ENCODE measurements at regions not wholly inside any gene's neighbourhood (a gene's known extent, or its start where the extent isn't known, plus 50 kb on each side); places are given as distances from the start of the nearest gene placed in this dataset.

DNA sequence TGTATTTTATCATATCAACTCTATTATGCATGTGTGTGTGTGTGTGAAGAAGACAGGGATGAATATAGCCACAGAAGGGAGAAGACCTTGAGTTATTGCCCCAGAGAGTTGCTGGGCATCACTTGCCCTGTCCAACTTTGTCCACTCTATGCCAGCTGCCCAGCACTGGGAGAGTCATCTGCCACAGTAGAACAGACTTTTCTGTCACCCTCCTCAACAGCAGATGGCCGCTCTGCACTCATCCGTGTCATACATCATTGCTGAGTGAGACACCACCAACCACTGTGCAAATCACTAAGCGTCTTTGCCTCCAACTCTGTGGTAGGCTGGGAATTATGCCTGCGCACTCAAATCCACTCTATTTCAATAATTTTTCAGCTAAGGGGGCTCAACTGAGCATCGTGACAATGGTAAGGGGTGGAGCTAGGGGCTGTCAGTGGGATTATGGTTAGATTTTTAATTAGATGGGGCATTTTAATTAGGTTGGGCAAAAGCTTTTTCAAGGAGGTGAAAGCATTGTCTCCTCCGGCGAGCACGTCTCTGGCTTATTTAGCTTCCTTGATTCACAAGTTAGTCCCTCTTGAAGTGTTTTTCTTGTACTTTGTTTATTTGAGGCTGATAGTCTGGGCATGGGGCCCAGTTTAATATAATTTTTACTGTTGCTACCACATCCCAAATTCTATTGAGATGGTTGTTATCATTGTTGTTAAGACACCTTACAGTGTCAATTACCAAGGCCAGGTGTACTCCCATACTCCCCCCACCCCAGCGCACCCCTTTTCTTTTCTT, 100.1 kb upstream of the KLF3 start:
- Mint-ChIP-seq H3K27me3 (ENCODE audit: low read depth) (no peaks in the 10 kb centered on the region), H3K9me3 (no peaks in the 10 kb centered on the region), H3K4me1 (peaks cover 24% of the 10 kb centered on the region), H3K4me3 (no peak overlapping the region), H3K27ac (no peak overlapping the region), H3K36me3 (no peaks in the 10 kb centered on the region)
- no peak for TF ChIP-seq ZNF423 (CRISPR knock-in tag; IDR thresholded peaks at IDR 0.05)
- TF ChIP-seq, protein P1, sequence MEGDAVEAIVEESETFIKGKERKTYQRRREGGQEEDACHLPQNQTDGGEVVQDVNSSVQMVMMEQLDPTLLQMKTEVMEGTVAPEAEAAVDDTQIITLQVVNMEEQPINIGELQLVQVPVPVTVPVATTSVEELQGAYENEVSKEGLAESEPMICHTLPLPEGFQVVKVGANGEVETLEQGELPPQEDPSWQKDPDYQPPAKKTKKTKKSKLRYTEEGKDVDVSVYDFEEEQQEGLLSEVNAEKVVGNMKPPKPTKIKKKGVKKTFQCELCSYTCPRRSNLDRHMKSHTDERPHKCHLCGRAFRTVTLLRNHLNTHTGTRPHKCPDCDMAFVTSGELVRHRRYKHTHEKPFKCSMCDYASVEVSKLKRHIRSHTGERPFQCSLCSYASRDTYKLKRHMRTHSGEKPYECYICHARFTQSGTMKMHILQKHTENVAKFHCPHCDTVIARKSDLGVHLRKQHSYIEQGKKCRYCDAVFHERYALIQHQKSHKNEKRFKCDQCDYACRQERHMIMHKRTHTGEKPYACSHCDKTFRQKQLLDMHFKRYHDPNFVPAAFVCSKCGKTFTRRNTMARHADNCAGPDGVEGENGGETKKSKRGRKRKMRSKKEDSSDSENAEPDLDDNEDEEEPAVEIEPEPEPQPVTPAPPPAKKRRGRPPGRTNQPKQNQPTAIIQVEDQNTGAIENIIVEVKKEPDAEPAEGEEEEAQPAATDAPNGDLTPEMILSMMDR (IDR thresholded peaks at IDR 0.05), result no peak
- no peak for TF ChIP-seq EMX1 (CRISPR knock-in tag; IDR thresholded peaks at IDR 0.05)
- TF ChIP-seq NFYB (CRISPR knock-in tag; conservative IDR thresholded peaks at IDR 0.05; ENCODE audit: low read depth), result no peak
- TF ChIP-seq, protein P2, sequence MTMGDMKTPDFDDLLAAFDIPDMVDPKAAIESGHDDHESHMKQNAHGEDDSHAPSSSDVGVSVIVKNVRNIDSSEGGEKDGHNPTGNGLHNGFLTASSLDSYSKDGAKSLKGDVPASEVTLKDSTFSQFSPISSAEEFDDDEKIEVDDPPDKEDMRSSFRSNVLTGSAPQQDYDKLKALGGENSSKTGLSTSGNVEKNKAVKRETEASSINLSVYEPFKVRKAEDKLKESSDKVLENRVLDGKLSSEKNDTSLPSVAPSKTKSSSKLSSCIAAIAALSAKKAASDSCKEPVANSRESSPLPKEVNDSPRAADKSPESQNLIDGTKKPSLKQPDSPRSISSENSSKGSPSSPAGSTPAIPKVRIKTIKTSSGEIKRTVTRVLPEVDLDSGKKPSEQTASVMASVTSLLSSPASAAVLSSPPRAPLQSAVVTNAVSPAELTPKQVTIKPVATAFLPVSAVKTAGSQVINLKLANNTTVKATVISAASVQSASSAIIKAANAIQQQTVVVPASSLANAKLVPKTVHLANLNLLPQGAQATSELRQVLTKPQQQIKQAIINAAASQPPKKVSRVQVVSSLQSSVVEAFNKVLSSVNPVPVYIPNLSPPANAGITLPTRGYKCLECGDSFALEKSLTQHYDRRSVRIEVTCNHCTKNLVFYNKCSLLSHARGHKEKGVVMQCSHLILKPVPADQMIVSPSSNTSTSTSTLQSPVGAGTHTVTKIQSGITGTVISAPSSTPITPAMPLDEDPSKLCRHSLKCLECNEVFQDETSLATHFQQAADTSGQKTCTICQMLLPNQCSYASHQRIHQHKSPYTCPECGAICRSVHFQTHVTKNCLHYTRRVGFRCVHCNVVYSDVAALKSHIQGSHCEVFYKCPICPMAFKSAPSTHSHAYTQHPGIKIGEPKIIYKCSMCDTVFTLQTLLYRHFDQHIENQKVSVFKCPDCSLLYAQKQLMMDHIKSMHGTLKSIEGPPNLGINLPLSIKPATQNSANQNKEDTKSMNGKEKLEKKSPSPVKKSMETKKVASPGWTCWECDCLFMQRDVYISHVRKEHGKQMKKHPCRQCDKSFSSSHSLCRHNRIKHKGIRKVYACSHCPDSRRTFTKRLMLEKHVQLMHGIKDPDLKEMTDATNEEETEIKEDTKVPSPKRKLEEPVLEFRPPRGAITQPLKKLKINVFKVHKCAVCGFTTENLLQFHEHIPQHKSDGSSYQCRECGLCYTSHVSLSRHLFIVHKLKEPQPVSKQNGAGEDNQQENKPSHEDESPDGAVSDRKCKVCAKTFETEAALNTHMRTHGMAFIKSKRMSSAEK (CRISPR knock-in tag; IDR thresholded peaks at IDR 0.05; ENCODE audit: borderline replicate concordance), result no peak
- TF ChIP-seq, protein P3, sequence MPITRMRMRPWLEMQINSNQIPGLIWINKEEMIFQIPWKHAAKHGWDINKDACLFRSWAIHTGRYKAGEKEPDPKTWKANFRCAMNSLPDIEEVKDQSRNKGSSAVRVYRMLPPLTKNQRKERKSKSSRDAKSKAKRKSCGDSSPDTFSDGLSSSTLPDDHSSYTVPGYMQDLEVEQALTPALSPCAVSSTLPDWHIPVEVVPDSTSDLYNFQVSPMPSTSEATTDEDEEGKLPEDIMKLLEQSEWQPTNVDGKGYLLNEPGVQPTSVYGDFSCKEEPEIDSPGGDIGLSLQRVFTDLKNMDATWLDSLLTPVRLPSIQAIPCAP (CRISPR knock-in tag; IDR thresholded peaks at IDR 0.05), result no peak
- TF ChIP-seq, protein P4, sequence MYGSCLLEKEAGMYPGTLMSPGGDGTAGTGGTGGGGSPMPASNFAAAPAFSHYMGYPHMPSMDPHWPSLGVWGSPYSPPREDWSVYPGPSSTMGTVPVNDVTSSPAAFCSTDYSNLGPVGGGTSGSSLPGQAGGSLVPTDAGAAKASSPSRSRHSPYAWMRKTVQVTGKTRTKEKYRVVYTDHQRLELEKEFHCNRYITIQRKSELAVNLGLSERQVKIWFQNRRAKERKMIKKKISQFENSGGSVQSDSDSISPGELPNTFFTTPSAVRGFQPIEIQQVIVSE (CRISPR knock-in tag; IDR thresholded peaks at IDR 0.05; ENCODE audit: borderline replicate concordance), result no peak
- no peak for TF ChIP-seq ZNF121 (CRISPR knock-in tag; IDR thresholded peaks at IDR 0.05)
- TF ChIP-seq, protein P5, sequence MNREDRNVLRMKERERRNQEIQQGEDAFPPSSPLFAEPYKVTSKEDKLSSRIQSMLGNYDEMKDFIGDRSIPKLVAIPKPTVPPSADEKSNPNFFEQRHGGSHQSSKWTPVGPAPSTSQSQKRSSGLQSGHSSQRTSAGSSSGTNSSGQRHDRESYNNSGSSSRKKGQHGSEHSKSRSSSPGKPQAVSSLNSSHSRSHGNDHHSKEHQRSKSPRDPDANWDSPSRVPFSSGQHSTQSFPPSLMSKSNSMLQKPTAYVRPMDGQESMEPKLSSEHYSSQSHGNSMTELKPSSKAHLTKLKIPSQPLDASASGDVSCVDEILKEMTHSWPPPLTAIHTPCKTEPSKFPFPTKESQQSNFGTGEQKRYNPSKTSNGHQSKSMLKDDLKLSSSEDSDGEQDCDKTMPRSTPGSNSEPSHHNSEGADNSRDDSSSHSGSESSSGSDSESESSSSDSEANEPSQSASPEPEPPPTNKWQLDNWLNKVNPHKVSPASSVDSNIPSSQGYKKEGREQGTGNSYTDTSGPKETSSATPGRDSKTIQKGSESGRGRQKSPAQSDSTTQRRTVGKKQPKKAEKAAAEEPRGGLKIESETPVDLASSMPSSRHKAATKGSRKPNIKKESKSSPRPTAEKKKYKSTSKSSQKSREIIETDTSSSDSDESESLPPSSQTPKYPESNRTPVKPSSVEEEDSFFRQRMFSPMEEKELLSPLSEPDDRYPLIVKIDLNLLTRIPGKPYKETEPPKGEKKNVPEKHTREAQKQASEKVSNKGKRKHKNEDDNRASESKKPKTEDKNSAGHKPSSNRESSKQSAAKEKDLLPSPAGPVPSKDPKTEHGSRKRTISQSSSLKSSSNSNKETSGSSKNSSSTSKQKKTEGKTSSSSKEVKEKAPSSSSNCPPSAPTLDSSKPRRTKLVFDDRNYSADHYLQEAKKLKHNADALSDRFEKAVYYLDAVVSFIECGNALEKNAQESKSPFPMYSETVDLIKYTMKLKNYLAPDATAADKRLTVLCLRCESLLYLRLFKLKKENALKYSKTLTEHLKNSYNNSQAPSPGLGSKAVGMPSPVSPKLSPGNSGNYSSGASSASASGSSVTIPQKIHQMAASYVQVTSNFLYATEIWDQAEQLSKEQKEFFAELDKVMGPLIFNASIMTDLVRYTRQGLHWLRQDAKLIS (CRISPR knock-in tag; IDR thresholded peaks at IDR 0.05; ENCODE audit: borderline replicate concordance), result no peak
- TF ChIP-seq OVOL2 (CRISPR knock-in tag; IDR thresholded peaks at IDR 0.05; ENCODE audit: borderline replicate concordance), result no peak
- no peak for TF ChIP-seq FOXJ3 (CRISPR knock-in tag; IDR thresholded peaks at IDR 0.05; ENCODE audit: borderline replicate concordance)
- no peak for TF ChIP-seq NR1H2 (CRISPR knock-in tag; IDR thresholded peaks at IDR 0.05)
- TF ChIP-seq, protein P6, sequence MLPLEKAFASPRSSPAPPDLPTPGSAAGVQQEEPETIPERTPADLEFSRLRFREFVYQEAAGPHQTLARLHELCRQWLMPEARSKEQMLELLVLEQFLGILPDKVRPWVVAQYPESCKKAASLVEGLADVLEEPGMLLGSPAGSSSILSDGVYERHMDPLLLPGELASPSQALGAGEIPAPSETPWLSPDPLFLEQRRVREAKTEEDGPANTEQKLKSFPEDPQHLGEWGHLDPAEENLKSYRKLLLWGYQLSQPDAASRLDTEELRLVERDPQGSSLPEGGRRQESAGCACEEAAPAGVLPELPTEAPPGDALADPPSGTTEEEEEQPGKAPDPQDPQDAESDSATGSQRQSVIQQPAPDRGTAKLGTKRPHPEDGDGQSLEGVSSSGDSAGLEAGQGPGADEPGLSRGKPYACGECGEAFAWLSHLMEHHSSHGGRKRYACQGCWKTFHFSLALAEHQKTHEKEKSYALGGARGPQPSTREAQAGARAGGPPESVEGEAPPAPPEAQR (CRISPR knock-in tag; IDR thresholded peaks at IDR 0.05), result no peak
- TF ChIP-seq FOXP1 (CRISPR knock-in tag; IDR thresholded peaks at IDR 0.05; ENCODE audit: borderline replicate concordance), result no peak
- TF ChIP-seq, protein P7, sequence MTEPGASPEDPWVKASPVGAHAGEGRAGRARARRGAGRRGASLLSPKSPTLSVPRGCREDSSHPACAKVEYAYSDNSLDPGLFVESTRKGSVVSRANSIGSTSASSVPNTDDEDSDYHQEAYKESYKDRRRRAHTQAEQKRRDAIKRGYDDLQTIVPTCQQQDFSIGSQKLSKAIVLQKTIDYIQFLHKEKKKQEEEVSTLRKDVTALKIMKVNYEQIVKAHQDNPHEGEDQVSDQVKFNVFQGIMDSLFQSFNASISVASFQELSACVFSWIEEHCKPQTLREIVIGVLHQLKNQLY (CRISPR knock-in tag; IDR thresholded peaks at IDR 0.05), result no peak
- TF ChIP-seq, protein P8, sequence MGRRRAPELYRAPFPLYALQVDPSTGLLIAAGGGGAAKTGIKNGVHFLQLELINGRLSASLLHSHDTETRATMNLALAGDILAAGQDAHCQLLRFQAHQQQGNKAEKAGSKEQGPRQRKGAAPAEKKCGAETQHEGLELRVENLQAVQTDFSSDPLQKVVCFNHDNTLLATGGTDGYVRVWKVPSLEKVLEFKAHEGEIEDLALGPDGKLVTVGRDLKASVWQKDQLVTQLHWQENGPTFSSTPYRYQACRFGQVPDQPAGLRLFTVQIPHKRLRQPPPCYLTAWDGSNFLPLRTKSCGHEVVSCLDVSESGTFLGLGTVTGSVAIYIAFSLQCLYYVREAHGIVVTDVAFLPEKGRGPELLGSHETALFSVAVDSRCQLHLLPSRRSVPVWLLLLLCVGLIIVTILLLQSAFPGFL (CRISPR knock-in tag; IDR thresholded peaks at IDR 0.05; ENCODE audit: borderline replicate concordance), result no peak
- TF ChIP-seq ZNF219 (CRISPR knock-in tag; IDR thresholded peaks at IDR 0.05; ENCODE audit: borderline replicate concordance), result no peak
- no peak for TF ChIP-seq ZNF263 (CRISPR knock-in tag; IDR thresholded peaks at IDR 0.05; ENCODE audit: low read depth)
- TF ChIP-seq HMGA2 (CRISPR knock-in tag; IDR thresholded peaks at IDR 0.05), result no peak
- ATAC-seq, result no peak
- ChIA-PET POLR2A (no interaction called here), CTCF (no interaction called here)
- no peak for DNase-seq (ENCODE audit: low spot score)
